Stimulated activated CD4-positive, alpha-beta T cell treated with anti-CD3 and anti-CD28 coated beads, TNF-alpha, amount 100 ng/mL, for 24 hours (primary cell): ENCODE measurements at regions not wholly inside any gene's neighbourhood (a gene's known extent, or its start where the extent isn't known, plus 50 kb on each side); places are given as distances from the start of the nearest gene placed in this dataset.

Experiments
- DNase-seq, 3 experiments: peaks; one replicate each; pipeline ENCODE4 v3.0.0-alpha.2; 2020; ENCODE audit warnings: low read depth in 3 of 3

DNA sequence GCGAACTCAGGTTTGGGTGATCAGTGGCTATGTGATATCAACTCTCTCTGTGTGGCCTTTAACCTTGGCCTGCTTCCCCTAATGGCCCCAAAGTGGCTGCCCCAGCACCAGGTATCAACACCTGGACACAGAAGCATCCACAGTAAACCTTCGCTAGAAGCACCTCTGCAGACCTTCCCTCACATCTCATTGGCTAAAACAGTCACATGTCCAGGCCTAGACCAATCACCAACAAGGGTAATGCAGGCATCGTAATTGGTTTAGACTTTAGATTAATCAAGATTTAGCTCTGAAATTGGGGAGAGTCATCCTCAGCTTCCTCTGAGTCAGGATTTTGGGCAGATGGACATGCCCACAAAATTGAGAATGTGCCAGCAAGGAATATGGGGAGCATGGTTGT is 92.5 kb upstream of the MYL2 start:
- DNase-seq, result no peak

DNA sequence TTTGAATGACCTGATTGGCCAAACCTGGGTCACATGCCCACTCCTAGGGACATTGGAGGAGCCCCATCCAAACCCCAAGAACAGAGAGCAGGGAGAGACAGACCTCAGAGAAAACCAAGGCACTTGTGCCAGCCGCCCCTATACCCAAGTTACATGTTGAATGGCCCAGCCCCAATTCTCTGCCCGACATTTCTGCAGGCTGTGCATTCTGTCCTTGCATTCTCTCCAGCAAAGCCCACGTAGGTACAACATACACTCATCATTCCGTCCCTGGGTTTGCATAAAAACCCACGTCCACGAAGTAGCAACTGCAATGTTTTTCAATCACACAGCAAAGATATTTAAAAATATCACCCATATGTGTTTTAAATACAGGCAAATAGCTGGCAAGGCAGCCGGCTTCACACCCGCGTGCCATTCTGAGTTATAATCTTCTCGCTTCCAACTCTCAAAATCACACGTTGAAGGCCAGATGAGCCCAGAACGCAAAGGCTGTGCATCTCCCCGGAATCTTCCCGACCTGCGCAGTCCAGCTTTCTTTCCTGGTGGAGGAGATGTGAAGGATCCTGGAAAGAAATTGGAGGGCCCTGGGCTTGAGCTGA is 91.7 kb upstream of the MYL2 start:
- no peak for DNase-seq

DNA sequence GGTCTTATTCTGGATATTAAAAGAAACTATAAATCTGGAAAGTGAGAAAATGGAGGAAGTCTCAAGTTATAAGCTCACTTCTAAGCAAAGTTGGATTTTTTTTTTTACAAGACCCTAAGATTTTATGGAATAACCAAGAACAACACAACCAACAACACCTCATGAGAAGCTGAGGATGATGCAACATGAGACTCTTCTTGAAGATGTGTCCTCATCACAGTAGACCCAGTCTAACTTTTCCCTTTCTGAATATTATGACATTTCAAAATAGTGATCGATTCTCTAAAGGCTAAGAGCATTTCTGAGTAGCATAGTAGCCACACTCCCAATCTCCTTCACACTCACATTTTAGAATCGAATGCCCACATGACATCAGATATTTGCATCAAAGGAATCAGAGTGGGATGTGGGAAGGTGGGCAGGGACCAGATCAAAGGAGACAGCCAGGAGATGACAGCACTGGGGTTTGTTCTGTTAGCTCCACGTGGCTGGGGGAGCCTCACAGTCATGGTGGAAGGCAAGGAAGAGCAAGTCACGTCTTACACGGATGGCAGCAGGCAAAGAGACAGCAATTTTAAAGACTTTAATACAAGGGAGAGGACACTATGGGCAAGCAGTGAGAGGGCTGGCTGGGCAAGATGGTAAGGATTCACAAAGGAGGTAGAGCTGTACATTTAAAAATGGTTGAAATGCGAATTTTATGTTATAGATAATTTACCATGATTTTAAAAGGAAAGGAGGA is 90.7 kb upstream of the MYL2 start:
- no peak for DNase-seq

DNA sequence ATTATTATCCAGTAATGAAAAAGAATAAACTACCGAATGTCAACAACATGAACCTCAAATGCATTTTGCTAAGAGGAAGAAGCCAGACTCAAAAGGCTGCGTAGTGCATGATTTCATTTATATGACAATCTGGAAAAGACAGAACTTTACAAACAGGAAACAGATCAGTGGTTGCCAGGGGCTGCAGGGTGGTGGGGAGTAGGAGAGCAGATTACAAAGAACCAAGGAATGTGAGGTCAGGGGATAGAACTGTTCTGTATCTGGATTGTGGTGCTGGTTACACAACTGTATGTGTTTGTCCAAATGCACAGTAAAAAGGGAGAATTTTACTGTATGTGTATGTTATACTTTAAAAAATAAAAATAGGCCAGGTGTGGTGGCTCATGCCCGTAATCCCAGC is 89.7 kb upstream of the MYL2 start:
- no peak for DNase-seq

DNA sequence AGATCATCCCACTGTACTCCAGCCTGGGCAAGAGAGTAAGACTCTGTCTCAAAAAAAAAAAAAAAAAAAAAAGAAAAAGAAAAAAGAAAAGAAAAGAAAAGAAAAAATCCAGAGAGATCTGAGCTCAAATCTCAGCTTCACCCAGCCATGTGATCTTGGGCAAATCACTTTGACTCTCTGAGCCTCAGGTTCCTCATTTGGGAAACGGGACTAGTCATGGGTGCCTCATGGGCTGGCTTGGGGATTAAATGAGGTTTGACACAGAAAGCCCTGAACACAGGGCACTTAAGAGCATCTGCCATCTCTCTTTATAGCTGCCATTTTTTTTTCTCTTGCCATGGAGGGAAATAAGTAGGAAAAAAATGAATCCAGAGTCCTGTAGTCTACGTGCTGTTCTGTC is 86.2 kb upstream of the MYL2 start:
- DNase-seq, result no peak

DNA sequence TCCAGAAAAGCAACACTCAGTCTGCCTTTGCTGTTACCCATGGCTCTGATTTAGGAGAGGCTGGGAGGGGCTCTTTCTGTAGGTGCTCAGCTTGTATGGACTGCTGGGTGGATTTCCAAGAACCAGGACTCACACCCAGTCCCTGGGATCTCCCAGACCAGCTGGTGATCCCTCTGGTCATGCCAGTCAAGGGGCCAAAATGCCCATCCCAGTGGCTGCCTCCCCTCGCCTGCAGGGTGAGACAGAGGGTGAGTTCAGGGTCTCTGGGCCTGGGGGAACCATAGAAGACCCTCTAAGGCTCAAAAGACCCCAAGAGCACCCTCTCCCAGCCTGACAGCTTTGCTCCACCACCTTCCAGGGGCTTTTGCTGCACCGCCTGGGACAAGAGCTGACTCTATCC is 78.6 kb upstream of the MYL2 start:
- no peak for DNase-seq

DNA sequence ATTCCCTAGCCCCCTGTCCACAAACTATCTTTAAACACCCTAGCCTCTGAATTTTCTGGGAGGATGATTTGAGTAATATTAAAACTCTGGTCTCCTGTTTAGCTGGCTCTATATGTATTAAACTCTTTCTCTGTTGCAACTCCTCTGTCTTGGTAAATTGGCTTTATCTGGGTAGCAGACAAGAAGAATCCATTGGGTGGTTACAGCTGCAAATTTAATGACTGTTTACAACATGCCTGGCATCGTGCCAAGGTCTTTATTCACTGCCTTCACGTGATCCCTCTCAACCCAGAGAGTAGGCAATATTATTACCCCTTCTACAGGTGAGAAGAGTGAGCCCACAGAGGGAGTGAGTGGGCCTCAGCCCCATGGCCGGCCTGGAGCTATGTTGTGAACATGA is 77.8 kb upstream of the MYL2 start:
- DNase-seq, result no peak

DNA sequence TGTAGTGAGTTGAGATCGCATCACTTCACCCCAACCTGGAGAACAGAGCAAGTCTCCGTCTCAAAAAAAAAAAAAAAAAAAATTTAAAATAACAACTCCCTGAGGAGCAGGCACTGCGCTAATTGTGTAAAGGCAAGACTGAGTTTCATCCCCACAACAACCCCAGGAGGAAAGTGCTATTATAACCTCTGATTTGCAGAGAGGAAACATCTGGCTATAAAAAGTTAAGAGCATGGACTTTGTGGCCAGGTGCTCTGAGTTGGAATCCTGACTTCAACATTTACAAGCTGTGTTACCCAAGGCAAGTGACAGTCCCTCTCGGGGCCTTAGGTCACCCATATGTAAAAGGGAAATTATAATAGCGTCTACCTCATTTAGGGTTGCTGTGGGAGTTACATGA is 76.0 kb upstream of the MYL2 start:
- DNase-seq, result no peak

DNA sequence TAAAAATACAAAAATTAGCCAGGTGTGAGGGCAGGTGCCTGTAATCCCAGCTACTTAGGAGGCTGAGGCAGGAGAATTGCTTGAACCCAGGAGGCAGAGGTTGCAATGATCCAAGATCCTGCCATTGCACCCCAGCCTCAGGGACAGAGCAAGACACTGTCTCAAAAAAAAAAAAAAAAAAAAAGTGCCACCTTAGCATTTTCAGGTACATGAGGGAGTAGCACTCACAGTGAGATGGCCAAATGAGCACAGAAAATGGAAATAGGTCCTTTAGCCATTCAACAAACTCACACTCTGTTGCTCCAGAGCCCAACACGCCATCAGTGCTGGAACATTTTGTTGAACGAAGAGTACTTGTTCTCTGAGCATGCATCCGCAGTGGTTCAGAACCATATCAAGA is 75.2 kb upstream of the MYL2 start:
- DNase-seq, result no peak

DNA sequence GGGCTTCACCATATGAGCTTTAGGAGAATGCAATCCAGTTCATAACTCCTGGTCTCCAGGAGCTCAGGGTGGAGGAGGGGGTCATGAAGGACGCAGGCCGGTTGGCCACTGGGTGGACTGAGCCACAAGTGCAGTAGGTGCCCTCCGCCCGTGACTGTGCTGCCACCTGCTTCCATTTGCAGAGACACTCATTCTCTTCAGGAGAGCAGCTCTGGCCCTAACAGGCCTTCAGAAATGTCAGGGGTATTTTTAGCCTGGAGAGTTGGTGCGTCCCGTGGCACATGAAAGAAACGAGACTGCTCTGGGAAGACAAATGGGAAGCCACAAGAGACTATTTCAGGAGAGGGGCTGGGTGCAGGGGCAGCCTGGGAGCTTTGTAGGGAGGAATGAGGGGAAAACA is 74.6 kb upstream of the MYL2 start:
- DNase-seq, result no peak

DNA sequence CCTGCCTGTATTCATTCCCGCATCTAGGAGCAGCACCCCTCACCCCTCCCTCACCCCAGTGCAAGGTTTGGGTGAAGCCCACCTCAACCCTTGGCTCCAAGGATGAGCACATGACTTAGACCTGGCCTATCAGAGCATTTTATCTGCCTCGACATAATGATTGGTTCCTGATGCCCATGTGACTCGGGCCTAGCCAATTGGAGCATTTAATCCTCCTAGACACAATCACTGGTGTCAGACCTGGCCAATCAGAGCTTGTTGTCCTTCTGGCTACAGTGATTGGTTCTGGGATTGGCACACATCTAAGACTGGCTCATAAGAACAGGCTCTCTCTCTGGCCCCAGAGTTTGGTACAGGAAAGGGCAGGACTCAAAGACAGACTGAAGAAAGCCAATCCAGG is 73.1 kb upstream of the MYL2 start:
- DNase-seq, result no peak

DNA sequence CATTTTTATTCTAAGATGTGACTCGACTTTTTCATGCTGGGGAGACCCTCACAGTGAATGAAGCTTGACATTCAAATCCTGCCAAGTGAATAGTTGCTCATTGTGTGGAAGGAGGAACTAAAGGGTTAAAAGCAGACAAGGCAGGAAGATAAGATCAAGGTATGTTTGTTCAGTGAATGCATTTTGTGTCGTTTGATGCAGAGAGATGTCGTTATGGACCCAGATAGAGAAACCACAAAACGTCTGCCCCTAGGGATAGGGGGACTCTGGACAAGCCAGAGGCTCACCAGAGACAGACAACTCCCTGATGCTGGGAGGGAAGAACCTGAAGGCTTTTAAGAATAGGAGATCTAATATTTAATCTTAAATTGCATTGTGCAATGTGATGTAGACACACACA is 72.5 kb upstream of the MYL2 start:
- no peak for DNase-seq

DNA sequence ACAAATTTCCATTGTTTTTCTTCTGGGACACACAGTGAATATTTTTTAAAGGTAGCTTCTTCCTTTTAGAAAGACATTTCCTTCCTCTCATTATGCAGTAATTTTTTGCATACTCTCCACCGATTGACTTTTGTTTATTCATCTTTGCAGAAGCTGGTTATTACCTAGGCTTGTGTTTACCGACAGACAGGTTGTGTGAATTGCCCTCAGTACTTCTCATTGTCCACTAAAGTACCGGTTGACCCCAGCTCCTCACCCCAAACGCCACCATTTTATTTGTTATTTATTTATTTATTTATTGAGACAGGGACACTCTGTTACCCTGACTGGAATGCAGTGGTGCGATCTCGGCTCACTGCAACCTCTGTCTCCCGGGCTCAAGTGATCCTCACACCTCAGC is 63.4 kb upstream of the MYL2 start:
- DNase-seq, result no peak

DNA sequence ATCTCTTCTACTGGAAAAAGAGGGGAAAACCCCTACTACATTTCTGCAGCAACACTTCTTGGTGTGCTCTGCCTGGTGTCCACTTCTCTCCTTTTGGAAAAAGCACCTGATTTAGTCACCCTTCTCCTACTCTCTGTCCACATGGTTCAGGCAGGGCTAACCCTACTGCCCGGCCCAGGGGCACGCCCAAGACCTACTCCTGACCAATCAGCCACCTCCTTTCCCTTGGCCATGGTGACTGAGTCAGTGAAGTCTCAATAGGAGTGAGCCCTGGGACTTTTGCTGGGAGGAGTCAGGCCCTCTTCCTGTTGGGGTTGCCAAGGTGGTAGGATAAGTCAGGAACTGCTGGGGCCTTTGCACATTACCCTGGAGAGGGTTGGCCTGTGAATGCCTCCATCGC is 52.5 kb upstream of the MYL2 start:
- no peak for DNase-seq

DNA sequence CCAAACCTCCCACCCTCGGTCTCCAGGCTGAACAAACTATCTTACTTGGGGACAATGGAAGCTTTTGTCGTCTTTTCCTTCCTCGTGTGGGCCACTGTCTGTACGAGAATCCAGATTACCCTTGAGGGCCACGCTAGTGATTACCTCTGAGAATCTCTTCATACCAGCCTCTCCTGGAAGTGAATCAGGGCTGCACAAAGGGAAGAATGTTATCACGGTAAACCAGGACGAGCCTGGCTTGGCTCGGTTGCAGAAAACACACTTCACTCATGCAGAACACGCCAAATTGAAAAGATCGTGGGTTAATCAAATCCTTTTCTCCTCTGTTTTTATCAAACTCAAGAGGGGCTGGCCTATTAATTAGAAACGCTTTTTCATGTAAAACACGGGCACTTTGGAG is 51.6 kb upstream of the MYL2 start:
- no peak for DNase-seq

DNA sequence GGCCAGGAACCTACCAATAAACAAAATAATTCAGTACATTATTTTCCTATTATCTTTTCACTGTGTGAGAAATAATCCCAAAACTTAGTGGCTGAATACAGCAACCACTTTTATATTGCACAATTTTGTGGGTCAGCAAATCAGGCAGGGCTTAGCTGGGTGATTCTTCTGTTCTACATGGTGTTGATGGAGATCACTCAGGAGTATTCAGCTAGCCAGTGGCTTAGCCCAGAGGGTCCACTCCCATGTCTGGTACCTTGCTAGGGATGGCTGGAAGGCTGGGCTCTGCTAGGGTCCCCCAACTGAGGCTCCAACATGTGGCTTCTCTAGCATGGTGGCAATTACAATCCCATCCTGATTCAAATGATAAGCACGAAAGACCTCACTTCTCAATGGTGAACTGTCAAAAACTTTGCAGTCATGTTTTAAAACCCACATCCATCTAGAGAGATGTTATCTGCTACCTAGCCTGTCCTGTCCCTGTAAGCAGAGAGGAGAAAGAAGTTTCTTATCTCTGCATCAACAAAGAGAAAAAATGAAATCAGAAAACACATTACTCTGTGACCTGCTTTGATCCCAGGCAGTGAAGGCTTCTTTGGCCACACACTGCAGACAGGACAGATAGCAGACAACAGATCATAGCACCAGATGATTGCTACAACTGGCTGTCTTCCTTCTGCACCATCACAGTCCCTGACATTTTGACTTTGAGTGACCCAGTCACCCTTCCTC is 51.0 kb upstream of the MYL2 start:
- no peak for DNase-seq
